IMR-90 (cell line): ENCODE measurements at regions not wholly inside any gene's neighbourhood (a gene's known extent, or its start where the extent isn't known, plus 50 kb on each side); places are given as distances from the start of the nearest gene placed in this dataset.

ENCODE experiments used
- ATAC-seq: fragments of 200-7000 bp; cut with Tn5 transposase; 2 replicates; pipeline ENCODE4 v1.9.1; 2020; ENCODE audit warnings: low read depth, mild to moderate bottlenecking, moderate library complexity
- BruUV-seq: library from RNA; stranded (reverse); fragments of 400-500 nt; replicated peaks from 2 replicates; lab custom pipeline; 2021; lab: Mats Ljungman, UMichigan
- CTCF ChIA-PET: fragments of 300-600 bp; formaldehyde crosslinking; extraction: SDS; loops from one replicate; lab custom pipeline; 2021; ENCODE audit warnings: antibody characterized with exemption; lab: Yijun Ruan, JAX
- POLR2A ChIA-PET: fragments of 300-600 bp; sonication (Branson Sonifier 250); formaldehyde crosslinking; loops from one replicate; lab custom pipeline; 2022; ENCODE audit warnings: antibody characterized with exemption; ENCODE audit not compliant: unreplicated experiment; lab: Charles Lee
- DNase-seq: peaks from one replicate; pipeline ENCODE4 v3.0.0; 2013
- H2AFZ ChIP-seq: replicated peaks from 2 replicates; pipeline ENCODE3; 2013; ENCODE audit warnings: low read length, mild to moderate bottlenecking; ENCODE audit not compliant: poor library complexity
- H2AK5ac ChIP-seq: 2 replicates; pipeline ENCODE4 v1.6.1; 2013; ENCODE audit warnings: low read depth, low read length, inconsistent platforms
- H2AK9ac ChIP-seq: replicated peaks from 2 replicates; pipeline ENCODE3; 2013; ENCODE audit warnings: mild to moderate bottlenecking, low read depth, low read length, moderate library complexity; ENCODE audit not compliant: poor library complexity
- H2BK120ac ChIP-seq: 2 replicates; pipeline ENCODE4 v1.6.1; 2013; ENCODE audit warnings: low read depth, low read length, inconsistent platforms
- H2BK15ac ChIP-seq: 3 replicates; pipeline ENCODE4 v1.6.1; 2013; ENCODE audit warnings: low read depth, low read length, inconsistent platforms
- H2BK20ac ChIP-seq: 2 replicates; pipeline ENCODE4 v1.6.1; 2013; ENCODE audit warnings: low read depth, mild to moderate bottlenecking, inconsistent platforms, low read length, moderate library complexity
- H2BK5ac ChIP-seq: 2 replicates; pipeline ENCODE4 v1.6.1; 2013; ENCODE audit warnings: mild to moderate bottlenecking, low read depth, low read length, inconsistent platforms; ENCODE audit not compliant: poor library complexity, severe bottlenecking
- H3K14ac ChIP-seq: replicated peaks from 2 replicates; pipeline ENCODE4 v1.6.1; 2013; ENCODE audit warnings: low read depth, low read length, inconsistent platforms
- H3K18ac ChIP-seq: 2 replicates; pipeline ENCODE4 v1.6.1; 2013; ENCODE audit warnings: low read depth, low read length, control low read depth
- H3K23ac ChIP-seq: 2 replicates; pipeline ENCODE4 v1.6.1; 2013; ENCODE audit warnings: low read depth, low read length, inconsistent platforms
- H3K27ac ChIP-seq: 2 replicates; pipeline ENCODE4 v1.5.1; 2013; ENCODE audit warnings: mild to moderate bottlenecking, control low read depth, low read length; ENCODE audit not compliant: insufficient read depth
- H3K27me3 ChIP-seq: 2 replicates; pipeline ENCODE4 v1.6.1; 2013; ENCODE audit warnings: low read length; ENCODE audit not compliant: control insufficient read depth, insufficient read depth
- H3K36me3 ChIP-seq: 2 replicates; pipeline ENCODE4 v1.6.1; 2013; ENCODE audit warnings: low read length, mixed read lengths; ENCODE audit not compliant: control insufficient read depth, insufficient read depth
- H3K4ac ChIP-seq: 2 replicates; pipeline ENCODE4 v1.6.1; 2013; ENCODE audit warnings: low read depth, low read length, inconsistent platforms
- H3K4me1 ChIP-seq: 2 replicates; pipeline ENCODE4 v1.6.1; 2013; ENCODE audit warnings: low read length, mixed read lengths; ENCODE audit not compliant: control insufficient read depth, insufficient read depth
- H3K4me2 ChIP-seq: 2 replicates; pipeline ENCODE4 v1.6.1; 2013; ENCODE audit warnings: low read depth, mild to moderate bottlenecking, control low read depth, low read length, moderate library complexity
- H3K4me3 ChIP-seq: 2 replicates; pipeline ENCODE4 v1.5.1; 2013; ENCODE audit warnings: low read depth, mild to moderate bottlenecking, control low read depth, low read length, moderate library complexity; ENCODE audit not compliant: insufficient read depth
- H3K56ac ChIP-seq: 2 replicates; pipeline ENCODE4 v1.6.1; 2013; ENCODE audit warnings: low read length, inconsistent platforms; ENCODE audit not compliant: insufficient read depth; ENCODE audit errors: extremely low read depth
- H3K79me1 ChIP-seq, 2 experiments: 2 replicates each; pipeline ENCODE4 v1.6.1; 2013; ENCODE audit warnings: low read length in 2 of 2, inconsistent platforms in 1 of 2, low read depth in 1 of 2
- H3K9ac ChIP-seq: 2 replicates; pipeline ENCODE4 v1.6.1; 2013; ENCODE audit warnings: low read depth, low read length, control low read depth
- H3K9me1 ChIP-seq: 2 replicates; pipeline ENCODE4 v1.6.1; 2013; ENCODE audit warnings: low read length, inconsistent platforms; ENCODE audit not compliant: insufficient read depth
- H3K9me3 ChIP-seq: 2 replicates; pipeline ENCODE4 v1.6.1; 2013; ENCODE audit warnings: low read length; ENCODE audit not compliant: control insufficient read depth, insufficient read depth
- H4K20me1 ChIP-seq: 2 replicates; pipeline ENCODE4 v1.6.1; 2013; ENCODE audit warnings: low read length, inconsistent platforms; ENCODE audit not compliant: insufficient read depth
- H4K5ac ChIP-seq: 2 replicates; pipeline ENCODE4 v1.6.1; 2013; ENCODE audit warnings: mild to moderate bottlenecking, low read depth, low read length, control low read depth
- H4K8ac ChIP-seq, 2 experiments: 2 replicates each; pipeline ENCODE4 v1.6.1; 2013; ENCODE audit warnings: low read depth in 2 of 2, low read length in 2 of 2, control low read depth in 1 of 2, inconsistent platforms in 1 of 2
- H4K91ac ChIP-seq: 2 replicates; pipeline ENCODE4 v1.6.1; 2013; ENCODE audit warnings: low read depth, low read length, inconsistent platforms; ENCODE audit not compliant: insufficient read depth
- CEBPB ChIP-seq: IDR thresholded peaks from 2 replicates; pipeline ENCODE4 v1.6.1; 2012; ENCODE audit warnings: low read depth, low read length, improper control_type of control experiment
- CHD1 ChIP-seq: IDR thresholded peaks from 2 replicates; pipeline ENCODE4 v1.6.1; 2012; ENCODE audit warnings: low read depth, low read length, improper control_type of control experiment
- POLR2A ChIP-seq: IDR thresholded peaks from 2 replicates; pipeline ENCODE4 v1.6.1; 2012; ENCODE audit warnings: mild to moderate bottlenecking, low read depth, low read length
- WGBS, 2 experiments: methylation state at CpG; one replicate each; pipeline versions ENCODE4 v1.1.5 to v1.1.7; 2013; ENCODE audit warnings: missing lambda C conversion rate in 2 of 2; ENCODE audit not compliant: insufficient read length in 1 of 2; ENCODE audit errors: extremely low coverage in 2 of 2; 5-methylcytosine and 5-hydroxymethylcytosine counted together
- dilution Hi-C: fragments of 300-500 bp; cut with HindIII; formaldehyde crosslinking; loops from one replicate; pipeline ENCODE4 v1.14.3; 2018; ENCODE audit warnings: low sequenced_read_pairs; ENCODE audit not compliant: unreplicated experiment
- in situ Hi-C: fragments of 300-500 bp; cut with MboI; formaldehyde crosslinking; loops from 3 replicates; pipeline ENCODE4 v1.14.3; 2019; ENCODE audit warnings: low sequenced_read_pairs, inconsistent platforms, mixed read lengths
- intact Hi-C: fragments of 100-400 bp; cut with micrococcal nuclease; formaldehyde crosslinking; loops from 2 replicates; pipeline ENCODE4 v1.10.0; 2022

DNA sequence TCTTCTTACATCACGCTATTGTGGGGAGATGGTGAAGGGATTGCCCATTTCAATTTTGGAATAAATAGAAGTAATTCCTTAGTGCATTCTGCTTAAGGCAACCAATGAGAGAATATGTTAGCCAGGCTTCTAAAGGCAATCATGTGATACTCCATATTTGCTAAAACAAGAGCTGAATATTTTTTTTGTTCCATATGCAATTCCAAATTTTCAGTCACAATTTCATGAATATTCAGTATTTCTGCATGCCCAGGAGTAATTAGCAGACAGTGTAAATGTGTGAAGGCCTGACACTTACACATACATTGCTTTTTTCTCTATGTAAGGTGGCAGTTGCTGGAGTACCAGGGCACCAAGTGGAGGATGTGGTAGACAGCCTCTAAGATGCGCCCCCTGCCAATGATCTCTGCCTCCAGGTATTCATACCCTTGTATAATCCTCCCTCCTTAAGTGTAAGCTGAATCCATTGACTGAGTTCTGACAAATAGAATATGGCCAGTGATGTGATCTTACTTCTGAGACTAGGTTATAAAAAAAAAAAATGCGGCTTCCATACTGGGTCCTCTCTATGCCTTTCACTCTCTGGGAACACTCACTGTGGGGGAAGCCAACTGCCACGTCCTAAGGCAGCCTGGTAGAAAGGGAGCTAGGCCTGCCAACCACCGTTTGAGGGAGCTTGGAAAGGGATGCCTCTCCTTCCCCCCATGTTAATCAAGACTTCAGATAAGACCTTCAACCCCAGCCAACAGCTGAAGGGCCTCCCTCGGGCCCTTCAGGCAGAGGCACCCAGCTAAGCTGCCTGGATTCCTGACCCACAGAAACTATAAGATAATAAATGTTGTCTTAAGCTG, 62.7 kb upstream of the PTGR2 start:
- dilution Hi-C loops (no loop called here), in situ Hi-C loops (no loop called here), intact Hi-C loops (loop anchor here (5.0 kb wide), 2 partner anchors 37 to 513 kb away; partner anchors contain the start of gene ABCD4)
- no peak for ATAC-seq
- Histone ChIP-seq H3K36me3 (no peaks in the 10 kb centered on the region), H3K4me1 (peaks cover 28% of the 10 kb centered on the region), H3K9me3 (no peaks in the 10 kb centered on the region), H4K20me1 (peaks cover 19% of the 10 kb centered on the region), H4K91ac (peak overlapping the region; percentile 93), H3K14ac (peak overlapping the region; percentile 96), H2BK15ac (peak overlapping the region; percentile 65; the same call in 1 of the 3 replicates), H3K27ac (peak overlapping the region; percentile 79; the same call in 1 of the 2 replicates), H2AK5ac (peak overlapping the region; percentile 96), H2BK5ac (peak overlapping the region; percentile 15), H3K4ac (peak overlapping the region; percentile 96), H4K5ac (peak overlapping the region; percentile 19; the same call in 1 of the 2 replicates), H3K4me2 (no peak overlapping the region), H2BK20ac (peak overlapping the region; percentile 95), H3K9ac (0 out of 2 replicates have a peak overlapping the region, but pooled peaks have one; percentile 11), H2AFZ (no peak overlapping the region), H3K9me1 (peaks cover 28% of the 10 kb centered on the region), H4K8ac (peak overlapping the region; percentile 14 to 90; a peak in 3 of 4 replicates), H3K18ac (peak overlapping the region; percentile 49; the same call in 1 of the 2 replicates), H3K23ac (peak overlapping the region; percentile 92; the same call in 1 of the 2 replicates), H3K79me1 (peaks cover 25 to 51% of the 10 kb centered on the region in 2 experiments), H3K4me3 (no peak overlapping the region), H2AK9ac (no peak overlapping the region), H3K27me3 (no peaks in the 10 kb centered on the region), H3K56ac (no peak overlapping the region), H2BK120ac (peak overlapping the region; percentile 94)
- no peak for DNase-seq
- WGBS, 2 experiments, result no CpG with 5 or more reads among the region's 6 CpGs
- ChIA-PET CTCF (interaction anchor here (0.6 to 1.4 kb wide), 3 partner anchors 9 to 117 kb away, joined by 3 to 4 read pairs (median 4); no protein-coding TSS in a partner anchor), POLR2A (no interaction called here)
- BruUV-seq, result TSS peak; percentile 29
- TF ChIP-seq POLR2A (peak; percentile 27; the same call in 1 of the 2 replicates), CEBPB (no peak), CHD1 (no peak)
